WTC11 (cell line): ENCODE measurements at regions not wholly inside any gene's neighbourhood (a gene's known extent, or its start where the extent isn't known, plus 50 kb on each side); places are given as distances from the start of the nearest gene placed in this dataset.

Source experiments
- CTCF ChIP-seq: fragments of 200-600 bp; IDR thresholded peaks from 2 replicates; pipeline ENCODE4 v1.8.0; 2022; ENCODE audit warnings: antibody characterized with exemption
- NFE2L1 ChIP-seq: sonication (generic); formaldehyde crosslinking; IDR thresholded peaks from 2 replicates; pipeline ENCODE4 v1.8.1; 2023; ENCODE audit warnings: missing genetic modification reagents
- NR1H2 ChIP-seq: sonication (generic); formaldehyde crosslinking; IDR thresholded peaks from 2 replicates; pipeline ENCODE4 v1.9.0; 2021; ENCODE audit warnings: mild to moderate bottlenecking, moderate library complexity, missing genetic modification reagents
- USF1 ChIP-seq: sonication (generic); formaldehyde crosslinking; IDR thresholded peaks from 2 replicates; pipeline ENCODE4 v1.8.0; 2022; ENCODE audit warnings: mild to moderate bottlenecking, missing genetic modification reagents

DNA sequence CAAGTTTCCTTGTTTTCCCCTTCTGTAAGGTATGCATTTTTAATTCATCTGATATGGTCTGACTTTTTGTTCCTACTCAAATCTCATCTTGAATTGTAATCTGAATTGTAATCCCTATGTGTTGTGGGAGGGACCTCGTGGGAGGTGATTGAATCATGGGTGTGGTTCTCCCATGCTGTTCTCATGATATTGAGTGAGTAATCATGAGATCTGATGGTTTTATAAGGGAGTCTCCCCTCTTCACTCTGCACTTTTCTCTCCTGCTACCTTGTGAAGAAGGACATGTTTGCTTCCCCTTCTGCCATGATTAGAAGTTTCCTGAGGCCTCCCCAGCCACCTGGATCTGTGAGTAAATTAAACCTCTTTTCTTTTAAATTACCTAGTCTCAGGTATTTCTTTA lies 476.1 kb downstream of the LPIN1 start:
- TF ChIP-seq NFE2L1 (CRISPR knock-in tag), result no peak
- TF ChIP-seq CTCF, result no peak
- no peak for TF ChIP-seq USF1 (CRISPR knock-in tag)
- TF ChIP-seq NR1H2 (CRISPR knock-in tag), result no peak
